Astrocyte (in vitro differentiated cells and primary cell): ENCODE measurements at regions not wholly inside any gene's neighbourhood (a gene's known extent, or its start where the extent isn't known, plus 50 kb on each side); places are given as distances from the start of the nearest gene placed in this dataset.

Source experiments
- DNase-seq: peaks from one replicate; pipeline ENCODE4 v3.0.0-alpha.2; 2010; ENCODE audit warnings: low read depth
- FAIRE-seq: peaks from 2 replicates; lab custom pipeline; 2011; peaks lifted over from hg19 to GRCh38; lab: Jason Lieb, UNC
- H2AFZ ChIP-seq: 2 replicates; pipeline ENCODE4 v1.6.0; 2012; ENCODE audit warnings: low read depth, low read length, inconsistent platforms
- H3K27ac ChIP-seq: 2 replicates; pipeline ENCODE4 v1.5.1; 2011; ENCODE audit warnings: low read depth, low read length, inconsistent platforms
- H3K27me3 ChIP-seq: 2 replicates; pipeline ENCODE4 v1.6.0; 2011; ENCODE audit warnings: low read length, inconsistent platforms; ENCODE audit not compliant: insufficient read depth
- H3K36me3 ChIP-seq: 2 replicates; pipeline ENCODE4 v1.5.1; 2011; ENCODE audit warnings: low read length, inconsistent platforms; ENCODE audit not compliant: insufficient read depth
- H3K4me1 ChIP-seq: 2 replicates; pipeline ENCODE4 v1.5.1; 2011; ENCODE audit warnings: low read length, inconsistent platforms; ENCODE audit not compliant: insufficient read depth
- H3K4me2 ChIP-seq: 2 replicates; pipeline ENCODE4 v1.6.0; 2012; ENCODE audit warnings: low read length, inconsistent platforms
- H3K4me3 ChIP-seq: 2 replicates; pipeline ENCODE4 v1.5.1; 2011; ENCODE audit warnings: low read depth, mild to moderate bottlenecking, low read length, inconsistent platforms; ENCODE audit not compliant: insufficient read depth
- H3K79me2 ChIP-seq: 2 replicates; pipeline ENCODE4 v1.6.0; 2012; ENCODE audit warnings: mild to moderate bottlenecking, low read length, inconsistent platforms; ENCODE audit not compliant: insufficient read depth
- H3K9ac ChIP-seq: 2 replicates; pipeline ENCODE4 v1.6.0; 2012; ENCODE audit warnings: mild to moderate bottlenecking, low read length, inconsistent platforms
- H3K9me3 ChIP-seq: 2 replicates; pipeline ENCODE4 v1.5.1; 2012; ENCODE audit warnings: low read depth, mild to moderate bottlenecking, low read length, inconsistent platforms; ENCODE audit not compliant: insufficient read depth
- H4K20me1 ChIP-seq: 2 replicates; pipeline ENCODE4 v1.6.0; 2012; ENCODE audit warnings: low read length, inconsistent platforms; ENCODE audit not compliant: insufficient read depth
- H3K27ac Mint-ChIP-seq: one replicate; pipeline ENCODE4 v1.8.0; 2021; ENCODE audit warnings: mild to moderate bottlenecking, mixed read lengths; ENCODE audit not compliant: unreplicated experiment
- H3K27me3 Mint-ChIP-seq: one replicate; pipeline ENCODE4 v1.8.0; 2021; ENCODE audit warnings: low read depth, mixed read lengths; ENCODE audit not compliant: unreplicated experiment
- H3K36me3 Mint-ChIP-seq: one replicate; pipeline ENCODE4 v1.8.0; 2021; ENCODE audit warnings: low read depth, mixed read lengths; ENCODE audit not compliant: unreplicated experiment
- H3K4me1 Mint-ChIP-seq: one replicate; pipeline ENCODE4 v1.8.0; 2021; ENCODE audit warnings: low read depth, mixed read lengths; ENCODE audit not compliant: unreplicated experiment
- H3K4me3 Mint-ChIP-seq: one replicate; pipeline ENCODE4 v1.8.0; 2021; ENCODE audit warnings: mild to moderate bottlenecking, moderate library complexity, mixed read lengths; ENCODE audit not compliant: unreplicated experiment
- H3K9me3 Mint-ChIP-seq: one replicate; pipeline ENCODE4 v1.8.0; 2021; ENCODE audit warnings: mild to moderate bottlenecking, mixed read lengths; ENCODE audit not compliant: unreplicated experiment
- EZH2 ChIP-seq: IDR thresholded peaks from 2 replicates; pipeline ENCODE4 v1.6.1; 2012; ENCODE audit warnings: mild to moderate bottlenecking, low read length, inconsistent platforms; ENCODE audit not compliant: insufficient read depth
- TF ChIP-seq, protein P1 (sequence below): IDR thresholded peaks from 2 replicates; pipeline ENCODE4 v1.5.1; 2011; ENCODE audit warnings: low read depth, mild to moderate bottlenecking, inconsistent platforms, low read length, moderate library complexity; ENCODE audit not compliant: insufficient read depth

DNA sequence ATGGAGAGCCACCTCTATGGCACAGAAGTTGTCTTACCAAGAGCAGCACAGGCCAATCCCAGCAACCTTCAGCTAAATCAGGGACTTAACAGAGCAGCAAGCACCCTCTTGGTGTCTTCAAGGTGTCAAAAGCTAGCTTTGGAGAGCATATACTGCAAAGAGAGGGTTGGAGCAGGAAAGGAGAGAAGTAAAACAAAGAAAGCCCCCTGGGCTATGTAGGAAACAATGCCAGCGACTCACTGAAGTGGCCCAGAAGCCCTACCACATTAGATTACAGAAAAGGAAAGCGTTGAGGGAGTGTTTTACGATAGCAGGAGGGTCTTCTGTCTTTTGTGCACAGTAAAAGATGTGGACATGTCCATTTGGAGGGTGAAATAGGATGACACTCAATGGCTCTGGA is 233.4 kb downstream of the MREG start:
- no peaks in the 10 kb centered on the region for H3K27me3 ChIP-seq
- TF ChIP-seq EZH2 = no peak
- TF ChIP-seq, protein P1, sequence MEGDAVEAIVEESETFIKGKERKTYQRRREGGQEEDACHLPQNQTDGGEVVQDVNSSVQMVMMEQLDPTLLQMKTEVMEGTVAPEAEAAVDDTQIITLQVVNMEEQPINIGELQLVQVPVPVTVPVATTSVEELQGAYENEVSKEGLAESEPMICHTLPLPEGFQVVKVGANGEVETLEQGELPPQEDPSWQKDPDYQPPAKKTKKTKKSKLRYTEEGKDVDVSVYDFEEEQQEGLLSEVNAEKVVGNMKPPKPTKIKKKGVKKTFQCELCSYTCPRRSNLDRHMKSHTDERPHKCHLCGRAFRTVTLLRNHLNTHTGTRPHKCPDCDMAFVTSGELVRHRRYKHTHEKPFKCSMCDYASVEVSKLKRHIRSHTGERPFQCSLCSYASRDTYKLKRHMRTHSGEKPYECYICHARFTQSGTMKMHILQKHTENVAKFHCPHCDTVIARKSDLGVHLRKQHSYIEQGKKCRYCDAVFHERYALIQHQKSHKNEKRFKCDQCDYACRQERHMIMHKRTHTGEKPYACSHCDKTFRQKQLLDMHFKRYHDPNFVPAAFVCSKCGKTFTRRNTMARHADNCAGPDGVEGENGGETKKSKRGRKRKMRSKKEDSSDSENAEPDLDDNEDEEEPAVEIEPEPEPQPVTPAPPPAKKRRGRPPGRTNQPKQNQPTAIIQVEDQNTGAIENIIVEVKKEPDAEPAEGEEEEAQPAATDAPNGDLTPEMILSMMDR = no peak
- H4K20me1 ChIP-seq = no peaks in the 10 kb centered on the region
- no peak overlapping the region for H3K4me3 ChIP-seq
- H3K27ac Mint-ChIP-seq = no peak overlapping the region
- peaks cover 14% of the 10 kb centered on the region for H3K4me1 ChIP-seq
- no peak overlapping the region for H2AFZ ChIP-seq
- H3K4me1 Mint-ChIP-seq = peaks cover 20% of the 10 kb centered on the region
- FAIRE-seq (no peak), DNase-seq (no peak)
- no peak overlapping the region for H3K27ac ChIP-seq
- no peaks in the 10 kb centered on the region for H3K36me3 ChIP-seq
- H3K4me3 Mint-ChIP-seq = no peak overlapping the region
- peaks cover 7% of the 10 kb centered on the region for H3K9me3 Mint-ChIP-seq
- no peaks in the 10 kb centered on the region for H3K79me2 ChIP-seq
- peaks cover 2% of the 10 kb centered on the region for H3K36me3 Mint-ChIP-seq
- no peaks in the 10 kb centered on the region for H3K27me3 Mint-ChIP-seq
- H3K9me3 ChIP-seq = no peaks in the 10 kb centered on the region
- H3K9ac ChIP-seq = no peak overlapping the region
- no peak overlapping the region for H3K4me2 ChIP-seq

DNA sequence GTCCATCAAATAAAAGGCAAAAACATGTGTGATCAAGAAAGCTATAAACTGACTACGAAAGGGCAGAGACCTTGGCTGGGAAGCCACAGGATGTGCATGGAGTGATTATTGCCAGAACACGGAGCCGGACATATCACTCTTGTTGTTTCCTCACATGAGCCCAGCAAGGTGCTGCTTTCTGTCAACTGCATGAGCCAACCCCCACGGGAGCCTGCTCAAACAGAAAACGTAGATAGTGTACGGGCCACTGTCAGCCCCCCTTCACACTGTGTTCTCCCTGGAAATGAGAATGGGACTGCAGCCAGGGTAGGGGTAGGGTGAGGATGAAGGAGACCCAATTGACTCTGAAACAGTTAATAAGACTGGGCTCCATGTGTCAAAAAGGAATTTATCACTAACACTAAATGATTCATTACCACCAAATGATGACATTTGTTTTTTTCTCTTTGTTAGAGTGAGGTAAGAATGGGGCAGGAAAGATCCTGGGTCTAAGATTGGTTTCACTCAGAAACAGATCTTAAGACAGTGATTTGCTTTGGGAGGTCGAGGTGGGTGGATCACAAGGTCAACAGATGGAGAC is 235.8 kb downstream of the MREG start:
- H3K4me3 ChIP-seq = no peak overlapping the region
- Mint-ChIP-seq H3K4me3 (no peak overlapping the region), H3K27me3 (no peaks in the 10 kb centered on the region), H3K9me3 (peaks cover 7% of the 10 kb centered on the region), H3K4me1 (peaks cover 30% of the 10 kb centered on the region), H3K27ac (no peak overlapping the region), H3K36me3 (no peaks in the 10 kb centered on the region)
- TF ChIP-seq EZH2 = no peak
- TF ChIP-seq, protein P1 = no peak
- H3K4me1 ChIP-seq = peaks cover 23% of the 10 kb centered on the region
- FAIRE-seq (no peak), DNase-seq (no peak)
- no peak overlapping the region for H2AFZ ChIP-seq
- no peaks in the 10 kb centered on the region for H3K79me2 ChIP-seq
- no peaks in the 10 kb centered on the region for H3K36me3 ChIP-seq
- H3K4me2 ChIP-seq = no peak overlapping the region
- no peak overlapping the region for H3K9ac ChIP-seq
- no peak overlapping the region for H3K27ac ChIP-seq
- H4K20me1 ChIP-seq = no peaks in the 10 kb centered on the region
- H3K27me3 ChIP-seq = no peaks in the 10 kb centered on the region
- no peaks in the 10 kb centered on the region for H3K9me3 ChIP-seq

DNA sequence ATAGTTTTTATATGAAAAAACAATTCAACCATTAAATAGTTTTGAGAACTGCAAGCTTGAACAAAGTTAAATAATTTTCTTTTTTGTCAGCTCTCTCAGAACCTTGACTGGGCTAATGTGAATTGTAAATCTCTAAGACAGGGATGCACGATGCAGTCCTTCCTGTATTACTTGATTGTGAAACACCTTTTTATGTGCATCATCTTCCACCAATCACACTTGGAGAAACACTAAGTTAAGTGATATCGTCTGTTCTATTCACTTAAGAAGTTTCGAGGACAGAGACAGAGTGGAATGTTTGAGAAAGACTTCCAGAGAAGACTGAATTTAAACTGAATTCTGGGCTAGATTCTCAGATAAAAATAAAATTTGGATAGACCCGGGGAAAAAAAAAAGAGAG is 238.2 kb downstream of the MREG start:
- Histone ChIP-seq H3K9ac (no peak overlapping the region), H3K4me3 (no peak overlapping the region), H2AFZ (no peak overlapping the region), H3K79me2 (no peaks in the 10 kb centered on the region), H3K9me3 (no peaks in the 10 kb centered on the region), H3K27me3 (no peaks in the 10 kb centered on the region), H4K20me1 (no peaks in the 10 kb centered on the region), H3K4me2 (no peak overlapping the region), H3K36me3 (no peaks in the 10 kb centered on the region), H3K27ac (no peak overlapping the region), H3K4me1 (peaks cover 45% of the 10 kb centered on the region)
- no peaks in the 10 kb centered on the region for H3K27me3 Mint-ChIP-seq
- peaks cover 7% of the 10 kb centered on the region for H3K9me3 Mint-ChIP-seq
- no peaks in the 10 kb centered on the region for H3K36me3 Mint-ChIP-seq
- no peak for TF ChIP-seq EZH2
- TF ChIP-seq, protein P1 = no peak
- DNase-seq (no peak), FAIRE-seq (no peak)
- H3K4me3 Mint-ChIP-seq = no peak overlapping the region
- H3K4me1 Mint-ChIP-seq = peaks cover 44% of the 10 kb centered on the region
- H3K27ac Mint-ChIP-seq = no peak overlapping the region
